ENCODE measurements at regions not wholly inside any gene's neighbourhood (a gene's known extent, or its start where the extent isn't known, plus 50 kb on each side); places are given as distances from the start of the nearest gene placed in this dataset.

DNA sequence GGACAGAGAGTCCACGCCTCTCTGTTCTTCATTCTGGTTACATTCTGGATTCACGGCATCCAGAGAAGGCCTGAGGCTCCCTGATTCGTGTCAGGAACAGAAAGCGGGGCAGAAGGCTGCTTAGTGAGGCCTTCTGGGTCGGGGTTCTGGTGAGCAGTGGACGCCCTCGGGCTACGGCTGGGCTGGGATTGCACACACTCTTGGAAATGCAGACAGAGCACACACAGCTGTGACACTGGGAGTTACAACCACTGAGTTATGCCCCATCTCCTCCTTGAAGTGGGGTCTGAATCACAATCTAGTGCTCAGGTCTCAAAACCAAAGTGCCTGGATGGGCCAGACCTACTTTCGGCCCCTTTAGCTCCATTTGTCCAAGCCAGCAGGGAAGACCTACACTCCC, 156.9 kb upstream of the GDF10 start:
- H3K36me3 ChIP-seq (replicated peaks in 1 of 2; ENCODE audit: control extremely low read depth in 1 of 2, control insufficient read depth in 1 of 2, extremely low read depth in 1 of 2, insufficient read depth in 2 of 2, low read length in 1 of 2), result no peaks in the 10 kb centered on the region
- Mint-ChIP-seq H3K27ac (no peak overlapping the region), H3K4me1 (no peaks in the 10 kb centered on the region), H3K9me3 (ENCODE audit: insufficient read depth) (no peaks in the 10 kb centered on the region), H3K27me3 (peaks cover 3% of the 10 kb centered on the region), H3K4me3 (no peak overlapping the region)
- ATAC-seq (ENCODE audit: low read depth) (no peak), DNase-seq (no peak)
- no peaks in the 10 kb centered on the region for H3K9me3 ChIP-seq (ENCODE audit: control extremely low read depth in 1 of 3, control insufficient read depth in 2 of 3, insufficient read depth in 1 of 3, low read length in 2 of 3)
- H3K27me3 ChIP-seq (replicated peaks in 1 of 4; ENCODE audit: control extremely low read depth in 1 of 4, control insufficient read depth in 3 of 4, insufficient read depth in 4 of 4, low read length in 3 of 4), result no peaks in the 10 kb centered on the region
- CTCF ChIA-PET, result no interaction called here
- H3K4me3 ChIP-seq (ENCODE audit: control extremely low read depth in 1 of 5, extremely low read depth in 1 of 5, insufficient read depth in 1 of 5, low read depth in 2 of 5, low read length in 4 of 5), result no peak overlapping the region
- no peak overlapping the region for H2AFZ ChIP-seq (ENCODE audit: insufficient read depth, low read depth, low read length, poor library complexity, severe bottlenecking)
- H4K20me1 ChIP-seq (ENCODE audit: control insufficient read depth, insufficient read depth, low read length, poor library complexity, severe bottlenecking), result no peaks in the 10 kb centered on the region
- no peak overlapping the region for H3K9ac ChIP-seq (ENCODE audit: low read length)
- intact Hi-C loops (cut with micrococcal nuclease), result no loop called here
- POLR2A ChIA-PET, result no interaction called here
- H3K79me2 ChIP-seq (ENCODE audit: control insufficient read depth, insufficient read depth, low read length), result no peaks in the 10 kb centered on the region
- WGBS (ENCODE audit: insufficient coverage), result 93% methylated on average over 9 of the region's 9 CpGs
- no peak overlapping the region for H3K27ac ChIP-seq (ENCODE audit: low read length in 2 of 2)
- no peak overlapping the region for H3K4me2 ChIP-seq (replicated peaks; ENCODE audit: low read depth, low read length, poor library complexity, severe bottlenecking)
- no peak for TF ChIP-seq EZH2 (IDR thresholded peaks at IDR 0.05; ENCODE audit: borderline replicate concordance, insufficient read depth, low read depth, low read length, poor library complexity, severe bottlenecking)
- TF ChIP-seq, protein P1, sequence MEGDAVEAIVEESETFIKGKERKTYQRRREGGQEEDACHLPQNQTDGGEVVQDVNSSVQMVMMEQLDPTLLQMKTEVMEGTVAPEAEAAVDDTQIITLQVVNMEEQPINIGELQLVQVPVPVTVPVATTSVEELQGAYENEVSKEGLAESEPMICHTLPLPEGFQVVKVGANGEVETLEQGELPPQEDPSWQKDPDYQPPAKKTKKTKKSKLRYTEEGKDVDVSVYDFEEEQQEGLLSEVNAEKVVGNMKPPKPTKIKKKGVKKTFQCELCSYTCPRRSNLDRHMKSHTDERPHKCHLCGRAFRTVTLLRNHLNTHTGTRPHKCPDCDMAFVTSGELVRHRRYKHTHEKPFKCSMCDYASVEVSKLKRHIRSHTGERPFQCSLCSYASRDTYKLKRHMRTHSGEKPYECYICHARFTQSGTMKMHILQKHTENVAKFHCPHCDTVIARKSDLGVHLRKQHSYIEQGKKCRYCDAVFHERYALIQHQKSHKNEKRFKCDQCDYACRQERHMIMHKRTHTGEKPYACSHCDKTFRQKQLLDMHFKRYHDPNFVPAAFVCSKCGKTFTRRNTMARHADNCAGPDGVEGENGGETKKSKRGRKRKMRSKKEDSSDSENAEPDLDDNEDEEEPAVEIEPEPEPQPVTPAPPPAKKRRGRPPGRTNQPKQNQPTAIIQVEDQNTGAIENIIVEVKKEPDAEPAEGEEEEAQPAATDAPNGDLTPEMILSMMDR (IDR thresholded peaks at IDR 0.05), result no peak
- no peaks in the 10 kb centered on the region for H3K4me1 ChIP-seq (ENCODE audit: control insufficient read depth in 2 of 2, insufficient read depth in 2 of 2, low read length in 2 of 2)

DNA sequence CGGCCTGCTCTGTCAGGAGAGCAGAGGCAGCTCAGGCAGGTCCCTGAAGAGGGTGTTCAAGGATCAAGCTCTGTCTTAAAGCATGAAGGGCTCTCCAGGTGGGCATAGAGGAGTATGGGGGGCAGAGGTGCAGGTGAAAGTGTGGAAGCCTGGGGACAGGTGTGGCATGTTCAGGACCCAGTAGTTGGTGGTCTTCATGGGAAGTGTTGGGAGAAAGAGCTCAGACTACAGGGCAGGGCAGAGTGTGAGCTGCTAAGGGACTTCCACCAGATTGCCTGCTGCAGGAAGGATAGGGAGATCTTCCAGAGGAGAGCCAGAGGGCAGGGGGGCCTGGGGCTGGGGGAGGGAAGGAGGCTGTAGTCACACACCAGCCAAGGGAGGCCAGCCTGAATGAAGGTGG, 156.5 kb upstream of the GDF10 start:
- no peak overlapping the region for H2AFZ ChIP-seq (ENCODE audit: insufficient read depth, low read depth, low read length, poor library complexity, severe bottlenecking)
- no peak overlapping the region for H3K4me3 ChIP-seq (ENCODE audit: control extremely low read depth in 1 of 5, extremely low read depth in 1 of 5, insufficient read depth in 1 of 5, low read depth in 2 of 5, low read length in 4 of 5)
- no peak for TF ChIP-seq EZH2 (IDR thresholded peaks at IDR 0.05; ENCODE audit: borderline replicate concordance, insufficient read depth, low read depth, low read length, poor library complexity, severe bottlenecking)
- 93% methylated on average over 1 of the region's 1 CpG for WGBS (ENCODE audit: insufficient coverage)
- H3K27me3 ChIP-seq (replicated peaks in 1 of 4; ENCODE audit: control extremely low read depth in 1 of 4, control insufficient read depth in 3 of 4, insufficient read depth in 4 of 4, low read length in 3 of 4), result no peaks in the 10 kb centered on the region
- DNase-seq (no peak), ATAC-seq (ENCODE audit: low read depth) (no peak)
- H3K9me3 ChIP-seq (ENCODE audit: control extremely low read depth in 1 of 3, control insufficient read depth in 2 of 3, insufficient read depth in 1 of 3, low read length in 2 of 3), result no peaks in the 10 kb centered on the region
- H3K27ac ChIP-seq (ENCODE audit: low read length in 2 of 2), result no peak overlapping the region
- no peak overlapping the region for H3K4me2 ChIP-seq (replicated peaks; ENCODE audit: low read depth, low read length, poor library complexity, severe bottlenecking)
- Mint-ChIP-seq H3K9me3 (ENCODE audit: insufficient read depth) (no peaks in the 10 kb centered on the region), H3K27ac (no peak overlapping the region), H3K4me3 (no peak overlapping the region), H3K27me3 (peaks cover 3% of the 10 kb centered on the region), H3K4me1 (no peaks in the 10 kb centered on the region)
- intact Hi-C loops (cut with micrococcal nuclease), result no loop called here
- H3K4me1 ChIP-seq (ENCODE audit: control insufficient read depth in 2 of 2, insufficient read depth in 2 of 2, low read length in 2 of 2), result no peaks in the 10 kb centered on the region
- no peaks in the 10 kb centered on the region for H3K36me3 ChIP-seq (replicated peaks in 1 of 2; ENCODE audit: control extremely low read depth in 1 of 2, control insufficient read depth in 1 of 2, extremely low read depth in 1 of 2, insufficient read depth in 2 of 2, low read length in 1 of 2)
- no peaks in the 10 kb centered on the region for H3K79me2 ChIP-seq (ENCODE audit: control insufficient read depth, insufficient read depth, low read length)
- CTCF ChIA-PET, result no interaction called here
- H3K9ac ChIP-seq (ENCODE audit: low read length), result no peak overlapping the region
- no peaks in the 10 kb centered on the region for H4K20me1 ChIP-seq (ENCODE audit: control insufficient read depth, insufficient read depth, low read length, poor library complexity, severe bottlenecking)
- POLR2A ChIA-PET, result no interaction called here
